Cerebellar nuclear complex (tissue), 1 donor: ENCODE measurements at regions not wholly inside any gene's neighbourhood (a gene's known extent, or its start where the extent isn't known, plus 50 kb on each side); places are given as distances from the start of the nearest gene placed in this dataset.

ENCODE experiments used
- DNase-seq, 2 experiments: peaks; one replicate each; lab custom pipeline; 2025; lab: John Stamatoyannopoulos, UW

DNA sequence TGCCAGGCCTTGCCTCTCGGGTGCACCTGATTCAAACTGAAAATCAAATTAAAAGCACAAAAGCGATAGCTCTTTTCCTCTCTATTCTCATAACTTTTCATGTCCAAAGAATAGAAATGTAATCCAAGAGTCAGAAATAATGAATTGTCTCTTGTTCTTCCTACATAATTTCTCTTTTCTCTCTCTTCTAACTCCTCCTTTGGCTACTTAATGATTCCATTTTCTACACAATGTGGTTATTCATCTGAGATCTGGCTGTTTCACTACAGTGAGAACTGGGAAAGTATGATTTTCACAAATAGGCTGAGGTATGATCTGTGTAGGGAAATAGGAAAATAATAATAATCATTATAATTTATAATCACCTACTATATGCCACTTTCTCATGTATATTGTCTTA is 703.5 kb downstream of the PDHA2 start:
- DNase-seq = no peak

DNA sequence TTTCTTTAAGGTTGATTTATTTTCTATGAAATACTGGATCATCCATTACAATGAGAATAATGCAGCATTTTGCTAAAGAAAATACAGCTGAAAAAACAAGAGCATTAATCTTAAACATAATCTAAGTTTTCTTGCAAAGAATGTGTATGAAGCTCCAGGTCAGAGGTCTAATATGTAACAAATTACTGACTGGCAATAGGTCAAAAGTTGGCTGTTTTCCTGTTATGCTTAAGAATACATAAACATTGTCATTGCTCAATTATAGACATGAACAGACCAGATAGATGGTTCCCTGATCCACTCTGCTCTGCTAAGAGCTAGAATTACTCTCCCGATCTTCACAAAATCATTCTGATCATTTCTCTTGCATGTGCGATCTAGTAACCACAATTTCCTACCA is 718.6 kb downstream of the PDHA2 start:
- DNase-seq = no peak

DNA sequence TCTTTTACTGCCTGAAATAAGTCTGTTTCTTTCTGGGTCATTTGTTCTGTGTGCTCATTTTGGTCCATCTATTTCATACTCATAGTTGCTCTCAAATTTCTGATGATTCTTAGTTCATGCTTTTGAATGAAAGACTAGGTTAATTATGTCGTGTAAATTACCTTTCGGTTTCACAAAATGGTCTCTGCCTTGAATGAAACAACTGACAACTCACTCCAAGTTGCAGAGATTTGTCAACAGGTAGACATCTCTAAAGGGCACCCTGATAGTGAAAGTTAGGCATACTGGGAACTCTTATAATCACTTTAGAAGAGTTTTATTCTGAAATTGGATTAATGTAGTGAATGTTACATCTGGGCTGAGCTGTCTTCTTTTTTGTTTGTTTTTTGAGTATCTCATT is 726.9 kb downstream of the PDHA2 start:
- no peak for DNase-seq

DNA sequence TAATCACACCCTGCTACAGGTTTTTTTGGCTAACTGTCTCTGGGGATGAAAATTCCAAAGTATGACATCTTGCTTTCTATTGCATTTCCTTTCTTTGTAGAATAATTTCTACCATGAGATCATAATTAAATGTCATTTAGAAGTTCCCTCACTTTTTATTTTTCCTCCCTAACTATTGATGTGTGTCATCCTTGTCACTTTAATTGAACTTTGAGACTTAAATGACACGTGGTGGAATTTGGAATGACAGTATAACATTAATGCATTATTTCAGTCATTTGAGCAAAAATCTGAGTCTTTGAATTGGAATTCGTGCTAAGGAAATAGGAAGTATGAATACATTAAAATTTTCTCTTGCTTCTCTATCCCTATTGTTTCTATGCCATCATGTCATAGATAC is 745.4 kb downstream of the PDHA2 start:
- DNase-seq = no peak

DNA sequence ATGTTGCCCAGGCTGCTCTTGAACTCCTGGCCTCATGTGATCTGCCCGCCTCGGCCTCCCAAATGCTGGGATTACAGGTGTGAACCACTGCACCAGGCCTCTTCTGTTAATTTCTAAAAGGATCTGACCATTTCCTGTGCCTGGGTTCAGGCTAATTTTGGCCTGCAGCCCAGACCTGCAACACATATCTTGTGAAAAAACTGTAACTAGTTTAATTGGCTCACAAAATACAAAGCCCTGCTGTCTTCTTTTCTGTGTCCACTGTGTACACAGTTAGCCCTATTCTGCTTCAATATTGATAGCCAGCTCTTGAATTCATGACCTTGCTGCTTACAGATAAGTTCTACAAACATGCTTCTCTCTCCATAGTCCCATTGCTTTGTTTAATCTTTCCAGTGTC is 753.5 kb downstream of the PDHA2 start:
- no peak for DNase-seq

DNA sequence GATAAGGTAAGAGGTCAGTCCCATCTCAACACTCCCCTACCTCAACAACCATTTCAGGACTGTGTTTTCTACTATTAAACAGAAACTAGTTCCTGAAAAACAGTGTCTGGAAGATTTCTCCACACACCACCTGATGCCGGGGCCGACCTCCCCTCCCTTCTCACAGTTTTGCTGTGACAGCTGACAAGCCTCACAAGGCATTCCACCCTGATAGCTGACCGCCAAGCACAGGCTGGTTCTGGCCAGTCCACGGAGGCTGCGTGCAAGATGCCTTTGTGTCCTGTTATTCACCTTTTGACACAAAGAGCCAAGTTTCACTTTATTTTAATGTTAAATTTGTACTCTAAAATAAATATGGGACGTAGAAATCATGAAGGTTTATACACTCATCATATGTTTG is 758.6 kb downstream of the PDHA2 start:
- DNase-seq = no peak

DNA sequence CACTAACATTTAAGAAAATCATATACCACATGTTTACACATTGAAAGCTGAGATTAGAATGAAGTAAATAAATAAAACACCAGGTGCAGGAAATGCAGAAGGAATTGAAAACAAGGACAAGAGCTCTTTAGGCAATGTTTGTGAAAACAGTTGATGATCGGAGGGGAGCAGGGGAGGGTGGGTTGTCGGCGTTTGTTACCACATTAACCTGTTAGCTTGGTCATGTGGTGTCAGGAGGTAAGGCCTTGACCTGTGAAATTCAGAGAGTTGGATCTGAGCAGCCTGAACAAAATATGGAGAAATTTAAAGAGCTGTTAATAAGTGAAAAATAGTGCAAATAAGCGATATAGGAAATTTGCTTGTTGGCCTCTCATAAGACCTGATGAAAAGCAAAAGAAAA is 759.9 kb downstream of the PDHA2 start:
- no peak for DNase-seq

GRCh38 chr4:96602661-96603060 is 762.8 kb downstream of the PDHA2 start:
- no peak for DNase-seq

DNA sequence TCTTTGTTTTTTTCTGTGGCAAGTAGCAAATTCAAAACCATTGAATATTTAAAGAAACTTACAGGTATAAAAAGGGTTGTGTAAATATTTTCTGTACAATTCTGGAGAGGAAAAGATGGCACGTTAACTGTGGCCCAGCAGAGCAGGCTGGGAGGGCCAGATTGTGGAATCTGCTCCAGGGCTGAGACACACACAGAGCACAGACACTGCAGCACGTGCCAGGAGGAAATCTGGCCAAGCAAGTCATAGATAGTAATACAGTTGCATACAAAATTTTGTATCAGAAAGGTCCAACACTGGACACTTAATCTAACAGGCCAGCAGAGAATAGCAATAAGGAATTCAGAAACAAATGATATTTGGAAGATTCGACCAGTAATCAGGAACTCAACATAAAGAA is 763.7 kb downstream of the PDHA2 start:
- DNase-seq = no peak

- DNase-seq = no peak
Measured at GRCh38 chr4:96606451-96606850, 766.6 kb downstream of the PDHA2 start.

- no peak for DNase-seq
Measured at GRCh38 chr4:96626023-96626422, 786.1 kb downstream of the PDHA2 start.

DNA sequence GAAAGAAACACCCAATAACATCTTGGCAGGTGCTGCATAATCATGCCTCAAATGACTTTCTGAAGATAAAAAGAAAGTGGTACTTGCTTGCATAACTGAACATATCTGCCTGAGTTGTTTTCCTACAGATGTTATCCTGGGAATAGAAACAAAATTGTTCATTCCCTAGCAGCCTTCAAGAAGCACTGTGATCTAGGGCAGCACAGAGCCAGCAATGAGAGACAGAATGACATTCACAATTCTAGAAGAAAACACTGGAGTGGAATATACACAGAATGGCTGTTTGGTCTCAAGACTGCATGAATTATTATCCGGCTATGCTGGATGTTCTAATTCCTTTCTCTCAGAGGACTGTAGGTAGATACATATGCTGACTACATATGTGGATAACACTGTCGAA is 790.9 kb downstream of the PDHA2 start:
- DNase-seq = no peak

DNA sequence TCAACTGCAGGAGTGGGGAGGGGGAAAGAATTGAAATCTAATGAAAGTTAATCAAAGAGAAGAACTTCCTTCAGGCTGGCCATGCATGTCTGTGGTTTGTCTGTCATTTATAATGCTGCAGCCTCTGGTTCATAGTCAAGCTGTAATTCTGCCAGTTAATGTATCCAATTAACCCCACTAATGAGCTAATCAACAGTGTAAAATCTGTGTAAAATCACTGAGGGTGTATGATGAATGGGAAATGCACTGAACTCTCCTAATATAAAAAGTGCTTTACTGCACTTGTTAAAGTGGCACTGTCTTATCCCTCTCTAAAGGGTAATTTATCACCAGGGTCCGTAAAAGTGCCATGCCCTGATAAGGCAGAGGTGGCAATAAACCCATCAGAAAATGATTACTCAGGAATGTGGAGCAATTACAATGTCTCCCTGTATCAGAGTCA is 798.1 kb downstream of the PDHA2 start:
- no peak for DNase-seq

GRCh38 chr4:96639932-96640331 is 800.0 kb downstream of the PDHA2 start:
- DNase-seq = no peak

- DNase-seq = no peak
Measured at GRCh38 chr4:96642490-96642889, 802.6 kb downstream of the PDHA2 start.

- no peak for DNase-seq
Measured at GRCh38 chr4:96646146-96646545, 806.3 kb downstream of the PDHA2 start.

DNA sequence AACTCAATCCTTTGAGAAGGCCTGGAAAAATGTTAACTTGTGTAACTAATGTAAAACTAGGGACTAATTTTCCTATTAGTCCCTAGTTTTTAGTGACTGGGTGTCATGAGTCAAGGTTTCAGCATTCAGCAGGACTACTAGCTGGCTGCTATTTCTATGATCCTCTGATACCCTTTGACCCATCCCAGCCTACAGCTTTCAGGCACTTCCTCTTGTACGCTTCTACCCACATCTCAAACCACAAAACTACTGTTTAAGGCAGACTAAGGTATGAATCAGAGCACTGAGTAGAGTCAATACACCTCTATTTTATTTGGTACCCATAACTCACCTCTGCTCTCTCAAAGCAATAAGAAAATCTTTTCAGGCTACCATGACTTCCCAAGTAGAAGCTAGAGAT is 809.6 kb downstream of the PDHA2 start:
- no peak for DNase-seq

GRCh38 chr4:96652158-96652557 is 812.3 kb downstream of the PDHA2 start:
- no peak for DNase-seq

GRCh38 chr4:96652821-96653220 is 812.9 kb downstream of the PDHA2 start:
- no peak for DNase-seq

GRCh38 chr4:96654045-96654444 is 814.2 kb downstream of the PDHA2 start:
- DNase-seq = no peak

DNA sequence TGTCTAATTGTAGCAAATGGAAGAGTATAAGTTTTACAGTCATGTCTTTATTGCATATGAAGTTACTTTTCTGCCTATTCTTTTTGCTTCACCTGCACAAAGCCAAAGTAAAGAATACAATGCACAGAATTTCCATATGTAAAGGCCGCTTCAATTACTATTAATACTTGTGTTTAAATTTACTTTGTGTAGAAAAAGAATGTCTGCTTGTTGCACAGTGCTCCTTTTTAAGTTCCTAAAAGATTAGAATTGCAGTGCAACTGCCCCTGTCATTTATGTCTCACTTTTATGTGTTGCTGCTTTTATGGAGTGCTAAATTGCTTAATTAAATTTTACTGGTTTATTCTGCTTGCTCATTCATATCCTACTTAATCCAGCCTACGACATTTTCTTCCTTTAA is 830.5 kb downstream of the PDHA2 start:
- DNase-seq = no peak

- no peak for DNase-seq
Measured at GRCh38 chr4:96675416-96675815, 835.5 kb downstream of the PDHA2 start.

DNA sequence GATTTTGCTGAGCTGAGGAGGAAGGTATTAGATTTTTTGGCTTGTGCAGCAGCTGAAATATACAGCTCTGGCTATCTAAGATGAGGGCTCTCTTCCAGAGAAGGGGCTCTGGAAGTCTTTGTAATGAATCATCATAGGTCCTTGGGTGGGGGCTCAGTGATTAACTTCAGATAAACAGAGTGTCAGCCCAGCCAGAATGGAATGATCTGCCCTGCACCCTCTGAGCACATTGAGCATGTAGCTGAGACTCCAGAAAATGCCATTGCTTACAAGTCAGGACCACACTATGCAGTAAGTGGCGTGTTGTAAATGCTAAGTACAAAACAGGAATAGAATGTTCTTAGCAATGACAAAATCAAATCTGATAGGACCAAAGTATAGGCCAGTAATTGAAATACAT is 836.0 kb downstream of the PDHA2 start:
- DNase-seq = no peak

GRCh38 chr4:96676754-96677435 is 837.0 kb downstream of the PDHA2 start:
- no peak for DNase-seq

DNA sequence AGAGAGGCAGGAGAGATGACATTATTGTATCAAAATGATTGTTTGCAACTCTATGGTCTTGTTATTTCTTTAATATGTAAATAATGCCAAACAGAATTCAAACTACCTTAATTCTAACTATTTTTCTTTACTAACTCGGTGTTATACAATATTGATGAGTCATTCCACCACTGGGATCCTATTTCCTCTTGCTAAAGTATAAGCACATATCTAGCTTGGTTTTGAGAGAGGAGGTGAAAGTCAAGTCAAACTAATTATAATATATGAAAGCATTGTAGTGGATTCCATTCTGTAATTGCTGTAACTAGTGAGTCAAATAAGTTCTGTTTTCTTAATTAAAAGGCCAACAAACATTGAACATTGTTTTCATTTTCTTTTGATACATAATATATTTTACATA is 837.6 kb downstream of the PDHA2 start:
- DNase-seq = no peak
